ENCODE measurements at regions not wholly inside any gene's neighbourhood (a gene's known extent, or its start where the extent isn't known, plus 50 kb on each side); places are given as distances from the start of the nearest gene placed in this dataset.

DNA sequence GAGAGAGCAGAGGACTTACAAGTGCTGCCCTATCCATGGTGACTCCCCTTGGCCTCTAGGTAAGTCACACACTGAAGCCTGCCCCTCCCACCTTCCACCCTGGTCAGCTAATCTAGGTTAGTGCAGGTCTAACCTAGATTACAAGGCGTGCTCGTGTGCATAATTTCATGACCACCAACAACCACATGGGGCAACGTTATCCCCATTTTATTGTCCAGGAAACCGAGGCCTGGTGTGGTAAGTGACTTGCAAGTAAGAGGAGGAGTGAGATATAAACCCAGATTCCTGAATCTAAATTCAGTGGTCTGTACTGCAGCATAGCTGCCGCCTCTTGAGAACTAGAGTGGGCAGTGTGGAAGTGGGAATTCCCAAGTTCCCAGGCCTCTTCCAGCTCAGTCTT lies 171.1 kb downstream of the DAD1 start:
- TF ChIP-seq EP300 (IDR thresholded peaks at IDR 0.05) (no peak), POLR2A (IDR thresholded peaks at IDR 0.05) (no peak)
- TF ChIP-seq, protein P1, sequence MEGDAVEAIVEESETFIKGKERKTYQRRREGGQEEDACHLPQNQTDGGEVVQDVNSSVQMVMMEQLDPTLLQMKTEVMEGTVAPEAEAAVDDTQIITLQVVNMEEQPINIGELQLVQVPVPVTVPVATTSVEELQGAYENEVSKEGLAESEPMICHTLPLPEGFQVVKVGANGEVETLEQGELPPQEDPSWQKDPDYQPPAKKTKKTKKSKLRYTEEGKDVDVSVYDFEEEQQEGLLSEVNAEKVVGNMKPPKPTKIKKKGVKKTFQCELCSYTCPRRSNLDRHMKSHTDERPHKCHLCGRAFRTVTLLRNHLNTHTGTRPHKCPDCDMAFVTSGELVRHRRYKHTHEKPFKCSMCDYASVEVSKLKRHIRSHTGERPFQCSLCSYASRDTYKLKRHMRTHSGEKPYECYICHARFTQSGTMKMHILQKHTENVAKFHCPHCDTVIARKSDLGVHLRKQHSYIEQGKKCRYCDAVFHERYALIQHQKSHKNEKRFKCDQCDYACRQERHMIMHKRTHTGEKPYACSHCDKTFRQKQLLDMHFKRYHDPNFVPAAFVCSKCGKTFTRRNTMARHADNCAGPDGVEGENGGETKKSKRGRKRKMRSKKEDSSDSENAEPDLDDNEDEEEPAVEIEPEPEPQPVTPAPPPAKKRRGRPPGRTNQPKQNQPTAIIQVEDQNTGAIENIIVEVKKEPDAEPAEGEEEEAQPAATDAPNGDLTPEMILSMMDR (IDR thresholded peaks at IDR 0.05) = no peak

Measured in upper lobe of left lung (tissue), 4 donors.